Natural killer cell treated with Interleukin-12 subunit alpha and Interleukin-12 subunit beta and Interleukin-15 and Interleukin-18, amount 100 ng/mL, for 72 hours (primary cell): ENCODE measurements at regions not wholly inside any gene's neighbourhood (a gene's known extent, or its start where the extent isn't known, plus 50 kb on each side); places are given as distances from the start of the nearest gene placed in this dataset.

Experiments used
- ATAC-seq, 2 donors: fragments of 150-1000 bp; cut with Tn5 transposase in 1 of 2; sonication (Bioruptor Pico), chemical (Tn5 transposase) in 1 of 2; 2 replicates each; pipeline ENCODE4 v1.10.0; 2021
- DNase-seq: peaks from one replicate; pipeline ENCODE4 v3.0.0; 2022; ENCODE audit warnings: low spot score
- H3K27ac Mint-ChIP-seq, 2 donors: 1 replicate in 1 of 2; 2 replicates in 1 of 2; pipeline ENCODE4 v1.8.0; 2022; ENCODE audit warnings: mixed read lengths in 2 of 2, mild to moderate bottlenecking in 1 of 2, moderate library complexity in 1 of 2
- H3K27me3 Mint-ChIP-seq, 2 donors: 1 replicate in 1 of 2; 2 replicates in 1 of 2; pipeline ENCODE4 v1.8.0; 2022; ENCODE audit warnings: mixed read lengths in 2 of 2
- H3K36me3 Mint-ChIP-seq: one replicate; pipeline ENCODE4 v1.8.0; 2022; ENCODE audit warnings: mixed read lengths
- H3K4me1 Mint-ChIP-seq, 2 donors: 1 replicate in 1 of 2; 2 replicates in 1 of 2; pipeline ENCODE4 v1.8.0; 2022; ENCODE audit warnings: low read depth in 2 of 2, mixed read lengths in 2 of 2, mild to moderate bottlenecking in 1 of 2
- H3K4me3 Mint-ChIP-seq: one replicate; pipeline ENCODE4 v1.8.0; 2022; ENCODE audit warnings: mixed read lengths
- H3K9me3 Mint-ChIP-seq: 2 replicates; pipeline ENCODE4 v1.8.0; 2022; ENCODE audit warnings: mixed read lengths

DNA sequence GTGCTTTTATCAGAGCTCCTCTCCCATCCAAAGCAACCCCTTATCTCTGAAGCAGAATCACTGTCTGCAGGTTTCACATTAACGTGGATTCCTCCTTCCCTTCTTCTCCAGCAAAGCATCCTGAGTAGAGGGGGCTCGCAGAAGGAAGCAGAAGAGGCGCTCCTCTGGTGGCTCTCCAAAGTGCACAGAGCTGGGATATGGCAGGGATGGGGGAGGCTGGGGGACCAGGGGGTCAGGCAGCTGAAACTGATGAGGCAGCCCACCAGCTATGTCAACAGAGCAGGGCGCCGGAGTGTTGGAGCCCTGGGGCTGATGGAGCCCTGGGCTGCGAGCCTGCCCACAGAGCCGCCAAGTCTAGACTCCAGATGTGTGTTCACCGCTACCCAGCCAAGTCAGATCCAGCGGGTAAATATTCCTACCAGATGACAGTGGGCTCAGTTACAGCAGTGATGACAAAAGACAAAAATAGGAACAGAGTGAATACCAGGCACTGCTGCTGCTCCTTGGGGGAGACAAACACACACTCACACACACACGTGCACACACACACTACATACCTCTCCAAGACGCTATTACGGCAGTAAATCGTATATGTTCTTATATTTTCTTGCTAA is 678.3 kb upstream of the ID2 start:
- Mint-ChIP-seq H3K4me3 (peak overlapping the region; percentile 46), H3K27me3 (no peaks in the 10 kb centered on the region), H3K4me1 (peaks cover 18 to 27% of the 10 kb centered on the region in 2 donors), H3K27ac (peak overlapping the region; percentile 67 to 90), H3K36me3 (no peaks in the 10 kb centered on the region), H3K9me3 (no peaks in the 10 kb centered on the region)
- no peak for ATAC-seq
- no peak for DNase-seq

DNA sequence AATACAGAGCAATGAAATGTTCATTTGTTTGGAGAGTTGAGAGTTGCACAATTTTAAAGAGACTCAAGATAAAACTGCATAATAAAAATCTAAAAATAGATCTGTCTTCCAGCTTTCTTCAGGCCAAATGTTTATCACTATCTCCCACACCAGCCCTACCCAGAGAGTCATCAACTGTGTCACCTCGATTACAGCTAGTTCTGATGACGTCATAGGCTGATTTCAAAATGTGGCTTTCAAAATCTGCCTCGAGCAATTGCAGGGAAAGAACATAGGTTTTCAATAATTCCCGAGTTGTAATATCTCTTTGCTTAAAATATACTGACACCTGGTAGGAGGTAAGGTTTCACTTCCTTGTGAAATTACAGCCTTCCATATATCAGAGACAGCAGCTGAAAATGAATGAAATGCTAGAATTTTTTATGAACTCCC is 677.6 kb upstream of the ID2 start:
- ATAC-seq = peak; percentile 62 to 77
- Mint-ChIP-seq H3K4me1 (peaks cover 24 to 32% of the 10 kb centered on the region in 2 donors), H3K27me3 (no peaks in the 10 kb centered on the region), H3K9me3 (no peaks in the 10 kb centered on the region), H3K36me3 (no peaks in the 10 kb centered on the region), H3K27ac (peak overlapping the region; percentile 67 to 90), H3K4me3 (peak overlapping the region; percentile 46)
- DNase-seq = no peak

DNA sequence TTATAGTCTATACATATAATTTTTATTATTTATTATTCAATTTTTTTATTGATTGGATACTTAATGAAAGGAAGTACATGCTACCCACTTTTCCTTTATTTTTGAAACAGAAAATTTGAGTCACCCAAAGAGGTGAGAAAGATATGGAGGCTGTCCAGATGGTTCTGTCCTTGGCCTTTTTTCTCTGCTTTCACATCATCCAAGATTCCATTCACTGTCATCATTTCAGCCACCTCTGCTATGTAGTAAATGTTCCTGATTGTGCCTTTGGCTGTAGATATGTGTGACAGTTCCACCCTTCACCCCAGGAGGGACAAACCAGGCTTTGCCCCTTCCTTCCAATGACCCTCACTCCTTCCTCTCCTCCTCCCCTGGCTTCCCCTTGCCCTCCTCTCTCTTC is 675.7 kb upstream of the ID2 start:
- Mint-ChIP-seq H3K4me1 (peaks cover 29 to 35% of the 10 kb centered on the region in 2 donors), H3K4me3 (no peak overlapping the region), H3K27me3 (no peaks in the 10 kb centered on the region), H3K27ac (peak overlapping the region; percentile 5 to 60), H3K9me3 (no peaks in the 10 kb centered on the region), H3K36me3 (no peaks in the 10 kb centered on the region)
- DNase-seq (no peak), ATAC-seq (no peak)

DNA sequence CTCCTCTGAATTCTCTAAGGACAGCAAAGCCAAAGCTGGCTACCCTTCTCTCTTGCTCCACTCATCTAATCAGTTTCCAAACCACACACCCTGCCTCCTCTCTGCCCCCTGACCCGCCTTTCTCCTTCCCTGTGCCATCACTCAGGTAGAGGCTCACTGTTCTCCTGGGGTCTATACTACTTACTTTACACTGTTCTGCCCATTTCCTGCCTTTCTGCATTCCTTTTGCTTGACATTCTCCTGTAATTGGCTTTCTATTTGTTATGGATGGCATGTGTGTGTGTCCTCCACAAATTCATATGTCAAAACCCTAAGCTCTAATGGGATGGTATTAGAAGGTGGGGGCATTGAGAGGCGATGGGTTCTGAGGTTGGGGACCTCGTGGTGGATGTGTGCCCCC is 675.2 kb upstream of the ID2 start:
- Mint-ChIP-seq H3K27ac (peak overlapping the region; percentile 5 to 60), H3K36me3 (no peaks in the 10 kb centered on the region), H3K4me1 (peaks cover 29 to 33% of the 10 kb centered on the region in 2 donors), H3K4me3 (no peak overlapping the region), H3K9me3 (no peaks in the 10 kb centered on the region), H3K27me3 (no peaks in the 10 kb centered on the region)
- ATAC-seq (no peak), DNase-seq (no peak)

DNA sequence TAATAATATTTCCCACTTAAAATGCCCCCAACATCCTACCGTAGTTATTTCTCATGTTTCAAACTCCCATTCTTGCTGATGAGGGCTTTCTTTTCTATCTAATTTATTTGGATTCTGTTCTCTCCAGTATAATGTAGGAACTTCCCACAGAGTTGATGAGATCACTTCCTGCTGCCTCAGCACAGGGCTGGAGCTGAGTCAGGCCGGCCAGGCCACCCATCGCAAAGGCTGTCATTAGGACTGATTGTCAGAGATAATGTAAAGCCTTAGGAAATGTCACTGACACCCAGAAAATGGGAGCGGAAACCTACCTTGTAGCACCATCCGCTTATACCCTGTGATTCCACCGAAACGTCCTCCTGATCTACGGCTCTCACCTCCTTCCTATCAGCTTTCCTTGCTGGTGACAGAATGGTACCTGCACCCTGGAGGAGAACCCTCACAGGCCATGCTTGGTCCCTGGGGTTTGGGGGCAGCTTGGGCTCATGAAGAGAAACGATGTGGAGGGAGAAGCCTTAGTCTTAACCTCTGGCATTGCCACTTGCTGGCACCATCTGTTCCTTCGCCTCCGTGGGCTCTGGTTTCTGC is 672.8 kb upstream of the ID2 start:
- ATAC-seq = peak in 1 of 2 donors; percentile 55
- no peak for DNase-seq
- no peaks in the 10 kb centered on the region for H3K9me3 Mint-ChIP-seq
- H3K4me3 Mint-ChIP-seq = no peak overlapping the region
- no peaks in the 10 kb centered on the region for H3K36me3 Mint-ChIP-seq
- H3K27me3 Mint-ChIP-seq = no peaks in the 10 kb centered on the region
- H3K27ac Mint-ChIP-seq = peak overlapping the region in 1 of 2 donors; percentile 51
- peaks cover 20 to 24% of the 10 kb centered on the region in 2 donors for H3K4me1 Mint-ChIP-seq

DNA sequence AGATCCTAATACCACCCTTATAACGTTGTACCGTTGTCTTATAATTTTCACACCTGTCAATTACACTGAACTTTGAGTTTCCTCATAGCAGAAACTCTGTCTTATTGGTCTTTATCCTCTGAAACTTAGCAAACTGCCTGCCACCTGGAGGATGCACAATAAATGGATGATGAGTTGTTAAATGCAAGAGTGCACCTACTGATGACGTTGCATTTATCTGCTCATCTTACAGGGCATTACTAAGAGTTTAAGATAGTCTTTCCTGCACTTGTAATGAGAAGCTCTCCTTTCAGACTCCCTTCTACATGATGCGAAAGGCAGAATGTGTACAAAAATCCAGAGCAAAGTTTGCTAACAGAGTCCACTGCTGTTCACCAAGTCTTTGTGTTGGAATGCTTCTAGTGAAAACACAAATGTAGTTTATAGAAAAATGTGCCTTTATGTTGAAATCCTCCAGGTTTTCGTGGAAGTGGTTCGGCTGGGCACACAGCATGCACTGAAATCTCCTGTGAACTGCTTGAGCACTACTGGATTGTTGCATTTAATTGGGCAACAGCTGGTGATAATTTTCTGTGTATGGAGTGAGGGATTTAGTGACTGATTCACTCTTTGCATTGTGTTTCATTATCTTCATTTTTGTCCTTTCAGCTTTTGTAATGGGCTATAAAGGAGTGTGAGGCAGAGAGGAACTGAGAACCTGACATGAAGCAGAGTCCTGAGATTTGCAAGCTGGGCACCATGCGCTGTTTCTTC is 665.8 kb upstream of the ID2 start:
- peaks cover 3% of the 10 kb centered on the region for H3K9me3 Mint-ChIP-seq
- H3K27ac Mint-ChIP-seq = no peak overlapping the region
- H3K4me3 Mint-ChIP-seq = no peak overlapping the region
- no peak for ATAC-seq
- no peaks in the 10 kb centered on the region for H3K4me1 Mint-ChIP-seq
- peaks cover 4% of the 10 kb centered on the region for H3K36me3 Mint-ChIP-seq
- no peaks in the 10 kb centered on the region for H3K27me3 Mint-ChIP-seq
- no peak for DNase-seq

DNA sequence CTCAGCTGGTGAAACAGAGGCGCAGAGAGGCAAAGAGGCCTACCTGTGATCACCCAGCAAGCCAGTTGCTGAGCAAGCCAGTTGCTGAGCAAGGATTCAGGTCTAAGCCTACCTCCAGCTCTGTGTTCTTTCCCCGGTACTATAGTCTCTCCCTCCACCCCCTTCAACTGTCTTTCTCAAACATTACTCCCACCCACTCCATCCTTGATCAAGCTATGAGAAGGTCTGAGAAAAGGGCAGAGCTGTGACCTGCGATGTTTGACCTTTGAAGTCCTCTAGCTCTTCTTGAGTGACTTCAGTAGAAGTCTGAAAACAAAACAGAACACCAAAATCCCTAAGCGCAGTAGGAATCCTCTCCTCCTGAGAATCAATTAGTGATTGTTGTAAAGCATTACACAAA is 665.2 kb upstream of the ID2 start:
- Mint-ChIP-seq H3K9me3 (peaks cover 3% of the 10 kb centered on the region), H3K27ac (no peak overlapping the region), H3K27me3 (no peaks in the 10 kb centered on the region)

DNA sequence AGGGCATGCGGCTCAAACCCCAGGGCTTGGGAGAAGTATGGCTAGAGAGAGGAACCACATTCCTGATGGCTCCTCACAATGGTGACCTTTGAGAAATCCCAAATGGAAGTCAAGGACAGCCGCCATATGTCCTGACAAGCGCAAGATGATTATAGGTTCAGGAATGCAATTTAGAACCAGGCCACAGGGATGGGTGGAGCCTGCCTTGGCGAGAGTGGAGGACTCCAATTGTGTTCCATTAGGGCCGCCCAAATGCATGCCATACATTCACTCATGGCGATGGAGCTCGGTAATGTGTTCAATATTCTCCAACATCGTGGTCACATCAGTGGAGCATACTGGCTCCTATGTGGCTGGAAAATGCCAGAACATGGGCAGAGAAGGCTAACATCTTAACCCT is 662.9 kb upstream of the ID2 start:
- H3K4me1 Mint-ChIP-seq = peaks cover 10 to 12% of the 10 kb centered on the region in 2 donors
- no peak overlapping the region for H3K27ac Mint-ChIP-seq
- DNase-seq (no peak), ATAC-seq (no peak)
- H3K36me3 Mint-ChIP-seq = peaks cover 8% of the 10 kb centered on the region
- no peaks in the 10 kb centered on the region for H3K27me3 Mint-ChIP-seq
- no peak overlapping the region for H3K4me3 Mint-ChIP-seq
- peaks cover 5% of the 10 kb centered on the region for H3K9me3 Mint-ChIP-seq

More for the DNA sequence above, 665.2 kb upstream of the ID2 start:
- DNase-seq = no peak
- no peak overlapping the region for H3K4me3 Mint-ChIP-seq
- no peak for ATAC-seq
- H3K36me3 Mint-ChIP-seq = peaks cover 4% of the 10 kb centered on the region
- H3K4me1 Mint-ChIP-seq = no peaks in the 10 kb centered on the region

DNA sequence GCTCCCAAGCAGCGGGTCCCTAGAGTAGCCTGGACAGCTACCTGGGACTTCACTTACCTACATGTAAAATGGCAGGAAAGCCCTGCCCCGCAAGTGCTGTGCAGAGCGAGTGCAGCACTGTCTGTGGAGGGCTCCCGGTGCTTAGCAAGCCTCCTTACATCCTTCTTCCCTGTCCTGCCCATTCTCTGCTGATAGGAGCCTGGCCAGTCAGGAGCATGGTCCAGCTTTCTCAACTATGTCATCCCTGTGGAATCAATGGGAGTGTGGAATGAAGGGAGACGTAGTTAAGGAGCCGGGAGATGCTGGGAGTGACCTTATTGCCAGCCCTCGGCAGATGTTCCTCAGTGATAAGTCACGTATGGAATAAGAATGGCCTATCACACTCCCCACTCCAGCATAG is 661.9 kb upstream of the ID2 start:
- Mint-ChIP-seq H3K4me1 (peaks cover 12 to 13% of the 10 kb centered on the region in 2 donors), H3K27me3 (no peaks in the 10 kb centered on the region), H3K9me3 (peaks cover 5% of the 10 kb centered on the region), H3K4me3 (no peak overlapping the region), H3K27ac (no peak overlapping the region), H3K36me3 (peaks cover 8% of the 10 kb centered on the region)
- no peak for ATAC-seq
- no peak for DNase-seq

DNA sequence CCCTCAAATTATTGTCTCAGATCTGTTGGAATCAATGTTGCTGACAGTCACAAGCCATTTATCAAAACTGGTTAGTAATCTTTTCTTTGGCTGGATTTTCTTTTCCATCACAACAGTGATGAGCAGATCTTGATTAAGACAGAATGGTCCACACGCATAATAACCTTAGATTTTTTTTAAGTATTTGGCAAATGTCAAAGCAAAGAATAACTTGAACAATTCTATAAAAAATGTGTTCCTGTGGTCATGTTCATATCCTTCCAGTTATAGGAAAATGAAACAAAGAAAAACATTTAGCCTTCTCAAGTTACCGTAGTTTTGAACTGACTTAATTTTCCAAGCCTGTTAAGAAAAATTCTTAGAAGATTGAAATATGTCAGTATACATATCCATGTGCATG is 659.9 kb upstream of the ID2 start:
- Mint-ChIP-seq H3K27me3 (no peaks in the 10 kb centered on the region), H3K27ac (peak overlapping the region in 1 of 2 donors; percentile 56), H3K4me3 (no peak overlapping the region), H3K36me3 (peaks cover 7% of the 10 kb centered on the region), H3K9me3 (peaks cover 5% of the 10 kb centered on the region), H3K4me1 (peaks cover 16% of the 10 kb centered on the region in 2 donors)
- DNase-seq = no peak
- ATAC-seq = no peak

DNA sequence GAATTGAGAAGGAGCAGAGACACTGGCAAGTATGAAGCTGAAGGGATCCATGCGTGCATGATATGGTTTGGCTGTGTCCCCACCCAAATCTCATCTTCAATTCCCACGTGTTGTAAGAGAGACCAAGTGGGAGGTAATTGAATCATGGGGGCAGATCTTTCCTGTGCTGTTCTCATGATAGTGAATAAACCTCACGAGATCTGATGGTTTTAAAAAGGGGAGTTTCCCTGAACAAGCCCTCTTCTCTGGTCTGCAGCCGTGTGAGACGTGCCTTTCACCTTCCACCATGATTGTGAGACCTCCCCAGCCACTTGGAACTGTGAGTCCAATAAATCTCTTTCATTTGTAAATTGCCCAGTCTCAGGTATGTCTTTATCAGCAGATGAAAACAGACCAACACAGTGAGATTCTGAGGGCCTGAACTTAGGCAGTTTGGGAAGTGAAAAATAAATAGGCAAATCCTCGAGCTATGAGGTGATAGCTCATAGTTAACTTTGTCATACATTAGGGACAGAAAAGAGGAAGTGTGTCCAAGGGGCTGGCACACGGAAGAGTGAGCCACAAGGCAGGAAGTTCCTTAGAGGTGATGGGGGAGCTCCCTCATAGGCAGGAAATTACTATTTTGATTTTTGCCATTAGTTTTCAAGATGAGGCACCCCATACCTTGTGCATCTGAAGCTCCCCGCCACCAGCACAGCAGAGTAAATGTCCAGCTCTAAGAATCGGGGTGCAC is 658.8 kb upstream of the ID2 start:
- Mint-ChIP-seq H3K27ac (peak overlapping the region in 1 of 2 donors; percentile 56), H3K4me3 (no peak overlapping the region)
- ATAC-seq = no peak

DNA sequence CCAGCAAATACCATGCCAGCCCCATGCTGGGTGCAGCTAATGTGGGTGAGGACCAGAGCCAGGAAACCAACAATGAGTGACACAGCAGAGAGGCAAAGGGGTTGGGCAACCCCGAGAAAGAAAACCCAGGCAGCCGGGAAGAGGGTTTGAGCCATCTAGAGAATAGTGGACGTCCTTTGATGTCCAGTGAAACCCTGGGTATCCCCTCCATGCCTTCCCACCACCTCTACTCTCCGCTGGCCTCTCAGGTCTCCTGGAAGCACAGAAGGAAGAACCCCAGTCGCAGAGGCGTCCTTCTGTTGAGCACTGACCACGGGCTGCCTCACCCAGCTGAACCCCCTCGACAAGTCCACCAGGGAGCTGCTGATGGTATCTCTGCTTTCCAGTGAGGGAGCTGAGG is 657.4 kb upstream of the ID2 start:
- H3K27me3 Mint-ChIP-seq = no peaks in the 10 kb centered on the region
- H3K36me3 Mint-ChIP-seq = peaks cover 4% of the 10 kb centered on the region
- ATAC-seq = no peak
- H3K4me1 Mint-ChIP-seq = peaks cover 16% of the 10 kb centered on the region in 2 donors
- no peak overlapping the region for H3K4me3 Mint-ChIP-seq
- H3K9me3 Mint-ChIP-seq = peaks cover 2% of the 10 kb centered on the region
- no peak for DNase-seq
- no peak overlapping the region for H3K27ac Mint-ChIP-seq

More for the DNA sequence above, 658.8 kb upstream of the ID2 start:
- peaks cover 4% of the 10 kb centered on the region for H3K36me3 Mint-ChIP-seq
- DNase-seq = no peak
- peaks cover 5% of the 10 kb centered on the region for H3K9me3 Mint-ChIP-seq
- H3K27me3 Mint-ChIP-seq = no peaks in the 10 kb centered on the region
- H3K4me1 Mint-ChIP-seq = peaks cover 16% of the 10 kb centered on the region in 2 donors

DNA sequence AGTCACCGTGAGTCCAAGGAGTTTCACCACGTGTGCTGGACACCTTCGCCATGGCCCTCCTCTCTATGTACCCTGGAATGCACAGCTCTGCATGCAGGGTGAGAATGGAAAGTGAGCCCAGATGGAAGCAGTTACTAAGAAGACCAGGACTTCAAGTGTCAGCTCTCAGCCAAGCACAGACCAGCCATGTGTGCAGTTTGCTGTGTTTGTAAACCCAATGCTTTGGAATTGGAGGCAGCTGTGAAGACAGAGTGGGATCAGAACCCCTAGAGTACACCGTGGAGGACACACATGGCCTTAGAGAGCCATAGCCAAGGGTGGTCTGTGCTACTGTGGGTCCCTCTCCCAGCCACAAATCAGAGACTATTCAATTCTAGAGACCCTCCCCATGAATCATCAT is 655.5 kb upstream of the ID2 start:
- ATAC-seq (no peak), DNase-seq (no peak)
- Mint-ChIP-seq H3K4me1 (peaks cover 19 to 23% of the 10 kb centered on the region in 2 donors), H3K27ac (no peak overlapping the region), H3K27me3 (no peaks in the 10 kb centered on the region), H3K36me3 (peaks cover 4% of the 10 kb centered on the region), H3K9me3 (peaks cover 2% of the 10 kb centered on the region), H3K4me3 (no peak overlapping the region)

DNA sequence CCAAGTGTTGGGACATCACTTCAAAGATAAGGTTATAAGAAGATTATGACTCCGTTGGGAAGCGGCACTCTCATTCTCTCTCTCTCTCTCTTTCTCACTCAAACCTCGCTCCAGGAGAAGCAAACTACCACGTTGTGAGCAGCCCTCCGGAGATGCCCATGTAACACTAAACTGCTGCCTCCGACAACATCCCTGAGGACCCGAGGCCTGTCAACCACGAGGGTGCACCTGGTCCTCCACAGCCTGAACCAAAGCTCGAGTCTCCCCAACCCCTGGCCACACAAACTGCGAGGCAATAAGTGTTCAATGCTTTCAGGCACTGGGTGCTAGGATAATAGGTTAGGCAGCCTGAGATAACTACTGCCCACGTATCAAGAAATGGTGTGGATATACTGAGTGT is 654.5 kb upstream of the ID2 start:
- Mint-ChIP-seq H3K9me3 (no peaks in the 10 kb centered on the region), H3K4me3 (no peak overlapping the region), H3K27me3 (no peaks in the 10 kb centered on the region), H3K36me3 (no peaks in the 10 kb centered on the region), H3K27ac (peak overlapping the region in 1 of 2 donors; percentile 52), H3K4me1 (peaks cover 19 to 25% of the 10 kb centered on the region in 2 donors)
- DNase-seq (no peak), ATAC-seq (no peak)
